Esophagus squamous epithelium (tissue), 4 donors: ENCODE measurements at regions not wholly inside any gene's neighbourhood (a gene's known extent, or its start where the extent isn't known, plus 50 kb on each side); places are given as distances from the start of the nearest gene placed in this dataset.

Experiments
- POLR2A ChIP-seq, 4 donors: fragments of 450-650 bp; IDR thresholded peaks; one replicate each; pipeline ENCODE4 v1.6.1; 2017; ENCODE audit warnings: antibody characterized with exemption in 4 of 4, mild to moderate bottlenecking in 4 of 4, moderate library complexity in 3 of 4
- TF ChIP-seq, protein P1 (sequence below), 6 experiments: fragments of 450-650 bp in 4 of 6; fragments of 200-600 bp in 2 of 6; sonication (generic) in 2 of 6; IDR thresholded peaks; one replicate each; pipeline ENCODE4 v1.5.1; 2016 to 2019; ENCODE audit warnings: antibody characterized with exemption in 6 of 6, mild to moderate bottlenecking in 4 of 6, moderate library complexity in 4 of 6

DNA sequence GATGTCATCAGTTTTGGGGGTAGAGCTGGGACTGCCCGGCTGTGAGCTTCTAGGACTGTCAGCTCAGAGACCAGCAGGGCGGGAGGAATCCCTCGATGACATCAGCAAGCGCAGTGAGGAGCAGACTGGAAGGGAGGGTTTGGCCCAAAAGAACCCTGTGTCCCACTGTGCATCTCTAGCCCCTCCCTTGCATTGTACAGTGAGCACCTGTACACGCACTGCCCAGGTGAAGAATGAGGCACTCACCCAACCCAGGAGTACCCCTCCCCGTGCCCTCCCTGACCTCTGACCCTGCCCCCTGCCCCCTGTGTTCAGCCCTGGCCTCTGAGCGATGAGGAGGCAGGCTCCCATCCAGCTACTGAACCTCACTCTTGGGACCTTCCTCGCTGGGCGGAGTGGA, 92.9 kb downstream of the HMX1 start:
- TF ChIP-seq, protein P1, sequence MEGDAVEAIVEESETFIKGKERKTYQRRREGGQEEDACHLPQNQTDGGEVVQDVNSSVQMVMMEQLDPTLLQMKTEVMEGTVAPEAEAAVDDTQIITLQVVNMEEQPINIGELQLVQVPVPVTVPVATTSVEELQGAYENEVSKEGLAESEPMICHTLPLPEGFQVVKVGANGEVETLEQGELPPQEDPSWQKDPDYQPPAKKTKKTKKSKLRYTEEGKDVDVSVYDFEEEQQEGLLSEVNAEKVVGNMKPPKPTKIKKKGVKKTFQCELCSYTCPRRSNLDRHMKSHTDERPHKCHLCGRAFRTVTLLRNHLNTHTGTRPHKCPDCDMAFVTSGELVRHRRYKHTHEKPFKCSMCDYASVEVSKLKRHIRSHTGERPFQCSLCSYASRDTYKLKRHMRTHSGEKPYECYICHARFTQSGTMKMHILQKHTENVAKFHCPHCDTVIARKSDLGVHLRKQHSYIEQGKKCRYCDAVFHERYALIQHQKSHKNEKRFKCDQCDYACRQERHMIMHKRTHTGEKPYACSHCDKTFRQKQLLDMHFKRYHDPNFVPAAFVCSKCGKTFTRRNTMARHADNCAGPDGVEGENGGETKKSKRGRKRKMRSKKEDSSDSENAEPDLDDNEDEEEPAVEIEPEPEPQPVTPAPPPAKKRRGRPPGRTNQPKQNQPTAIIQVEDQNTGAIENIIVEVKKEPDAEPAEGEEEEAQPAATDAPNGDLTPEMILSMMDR (IDR thresholded peaks at IDR 0.05) = no peak
- no peak for TF ChIP-seq POLR2A (IDR thresholded peaks at IDR 0.05)
